Keratinocyte (primary cell): ENCODE measurements at regions not wholly inside any gene's neighbourhood (a gene's known extent, or its start where the extent isn't known, plus 50 kb on each side); places are given as distances from the start of the nearest gene placed in this dataset.

Experiments used
- EZH2 ChIP-seq: IDR thresholded peaks from one replicate; pipeline ENCODE4 v1.6.1; 2012; ENCODE audit warnings: inconsistent platforms, mild to moderate bottlenecking, low read length, moderate library complexity
- TF ChIP-seq, protein P1 (sequence below), 3 experiments: IDR thresholded peaks in 1 of 3; conservative IDR thresholded peaks in 1 of 3; optimal IDR thresholded peaks in 1 of 3; 2 replicates in 2 of 3; 3 replicates in 1 of 3; pipeline versions ENCODE3 to v1.5.1; 2011; ENCODE audit warnings: low read length in 3 of 3, mild to moderate bottlenecking in 3 of 3, moderate library complexity in 2 of 3, control low read depth in 1 of 3, inconsistent platforms in 1 of 3; ENCODE audit not compliant: insufficient read depth in 2 of 3; ENCODE audit errors: extremely low read depth in 1 of 3

DNA sequence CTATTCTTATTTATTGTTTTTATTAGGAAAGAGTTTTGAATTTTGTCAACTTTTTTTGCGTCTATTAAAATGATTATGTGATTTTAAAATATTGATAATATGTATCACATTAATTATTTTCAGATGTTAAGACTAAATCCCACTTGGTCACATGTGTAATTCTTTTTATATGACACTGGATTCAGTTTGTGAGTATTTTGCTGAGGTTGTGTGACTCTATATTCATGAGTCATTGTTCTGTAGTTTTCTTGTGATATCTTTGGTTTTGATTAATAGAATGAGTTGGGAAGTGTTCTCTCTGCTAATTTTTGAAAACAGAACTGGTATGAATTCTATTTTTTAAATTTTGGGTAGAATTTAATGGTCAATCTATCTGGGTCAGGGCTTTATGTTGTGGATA is 317.9 kb downstream of the ETS1 start:
- no peak for TF ChIP-seq EZH2
- TF ChIP-seq, protein P1, sequence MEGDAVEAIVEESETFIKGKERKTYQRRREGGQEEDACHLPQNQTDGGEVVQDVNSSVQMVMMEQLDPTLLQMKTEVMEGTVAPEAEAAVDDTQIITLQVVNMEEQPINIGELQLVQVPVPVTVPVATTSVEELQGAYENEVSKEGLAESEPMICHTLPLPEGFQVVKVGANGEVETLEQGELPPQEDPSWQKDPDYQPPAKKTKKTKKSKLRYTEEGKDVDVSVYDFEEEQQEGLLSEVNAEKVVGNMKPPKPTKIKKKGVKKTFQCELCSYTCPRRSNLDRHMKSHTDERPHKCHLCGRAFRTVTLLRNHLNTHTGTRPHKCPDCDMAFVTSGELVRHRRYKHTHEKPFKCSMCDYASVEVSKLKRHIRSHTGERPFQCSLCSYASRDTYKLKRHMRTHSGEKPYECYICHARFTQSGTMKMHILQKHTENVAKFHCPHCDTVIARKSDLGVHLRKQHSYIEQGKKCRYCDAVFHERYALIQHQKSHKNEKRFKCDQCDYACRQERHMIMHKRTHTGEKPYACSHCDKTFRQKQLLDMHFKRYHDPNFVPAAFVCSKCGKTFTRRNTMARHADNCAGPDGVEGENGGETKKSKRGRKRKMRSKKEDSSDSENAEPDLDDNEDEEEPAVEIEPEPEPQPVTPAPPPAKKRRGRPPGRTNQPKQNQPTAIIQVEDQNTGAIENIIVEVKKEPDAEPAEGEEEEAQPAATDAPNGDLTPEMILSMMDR (optimal IDR thresholded peaks at IDR 0.05 in 1 of 3, IDR thresholded peaks at IDR 0.05 in 1 of 3, conservative IDR thresholded peaks at IDR 0.05 in 1 of 3; ENCODE audit: extremely low read depth in 1 of 3, insufficient read depth in 2 of 3, low read length in 3 of 3) = no peak
